ENCODE measurements at regions not wholly inside any gene's neighbourhood (a gene's known extent, or its start where the extent isn't known, plus 50 kb on each side); places are given as distances from the start of the nearest gene placed in this dataset.

DNA sequence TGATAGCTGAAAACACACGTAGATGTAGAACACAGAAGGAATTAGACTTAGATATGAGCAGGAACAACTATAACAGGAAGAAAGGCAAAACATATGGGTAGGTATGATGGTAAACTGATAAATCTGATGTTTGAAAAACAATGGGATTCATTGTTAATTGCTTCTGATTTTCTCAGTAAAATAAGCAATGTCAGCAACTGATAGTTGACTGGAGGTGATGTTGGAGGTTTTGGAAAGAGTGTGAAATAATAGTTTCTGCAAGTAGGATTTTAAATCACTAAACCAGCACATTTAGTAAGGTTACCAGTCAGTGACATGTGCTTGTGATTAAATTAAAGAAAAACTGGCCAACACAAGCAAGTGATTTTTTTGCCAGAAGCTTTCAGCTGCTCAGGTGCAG lies 123.0 kb upstream of the CPNE8 start:
- no peak overlapping the region for H3K27ac ChIP-seq
- TF ChIP-seq, protein P1, sequence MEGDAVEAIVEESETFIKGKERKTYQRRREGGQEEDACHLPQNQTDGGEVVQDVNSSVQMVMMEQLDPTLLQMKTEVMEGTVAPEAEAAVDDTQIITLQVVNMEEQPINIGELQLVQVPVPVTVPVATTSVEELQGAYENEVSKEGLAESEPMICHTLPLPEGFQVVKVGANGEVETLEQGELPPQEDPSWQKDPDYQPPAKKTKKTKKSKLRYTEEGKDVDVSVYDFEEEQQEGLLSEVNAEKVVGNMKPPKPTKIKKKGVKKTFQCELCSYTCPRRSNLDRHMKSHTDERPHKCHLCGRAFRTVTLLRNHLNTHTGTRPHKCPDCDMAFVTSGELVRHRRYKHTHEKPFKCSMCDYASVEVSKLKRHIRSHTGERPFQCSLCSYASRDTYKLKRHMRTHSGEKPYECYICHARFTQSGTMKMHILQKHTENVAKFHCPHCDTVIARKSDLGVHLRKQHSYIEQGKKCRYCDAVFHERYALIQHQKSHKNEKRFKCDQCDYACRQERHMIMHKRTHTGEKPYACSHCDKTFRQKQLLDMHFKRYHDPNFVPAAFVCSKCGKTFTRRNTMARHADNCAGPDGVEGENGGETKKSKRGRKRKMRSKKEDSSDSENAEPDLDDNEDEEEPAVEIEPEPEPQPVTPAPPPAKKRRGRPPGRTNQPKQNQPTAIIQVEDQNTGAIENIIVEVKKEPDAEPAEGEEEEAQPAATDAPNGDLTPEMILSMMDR (conservative IDR thresholded peaks at IDR 0.05), result no peak

DNA sequence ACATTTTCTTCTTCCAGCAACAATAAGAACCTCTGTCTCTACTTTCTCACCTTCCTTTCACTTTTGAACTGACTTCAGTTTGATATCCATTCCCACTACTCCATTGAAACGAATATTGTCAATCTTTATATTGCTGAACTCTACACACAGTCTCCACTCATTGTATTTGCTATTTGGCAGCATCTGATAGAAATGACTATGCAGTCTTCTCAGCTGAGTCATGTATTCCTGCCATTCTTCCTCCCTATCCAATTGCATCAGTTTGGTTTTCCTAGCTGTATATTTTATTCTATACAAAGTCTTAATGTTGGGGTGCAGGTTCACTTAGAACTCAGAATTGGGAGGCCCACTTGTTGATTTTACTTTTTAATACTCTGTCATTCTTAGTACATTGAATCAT lies 107.5 kb upstream of the CPNE8 start:
- no peak overlapping the region for H3K27ac ChIP-seq
- TF ChIP-seq, protein P1 (conservative IDR thresholded peaks at IDR 0.05), result no peak

DNA sequence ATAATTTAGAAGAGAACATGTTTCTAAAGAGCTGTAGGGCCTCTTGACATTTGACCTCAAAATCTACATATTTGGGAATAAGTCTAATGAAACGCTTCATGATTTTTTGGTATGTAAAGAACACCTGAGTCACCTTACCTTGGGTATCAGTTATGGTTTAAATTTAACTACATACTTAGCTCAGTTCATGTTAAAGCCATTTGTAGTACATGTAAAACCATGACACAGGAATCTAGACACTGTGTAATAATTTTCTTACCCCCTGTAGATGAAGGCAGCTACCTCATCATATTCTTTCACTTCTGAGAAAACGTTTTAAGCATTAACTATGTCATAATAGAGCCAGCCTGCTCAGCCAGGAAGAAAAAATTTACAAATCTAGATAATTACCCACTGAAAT lies 105.8 kb upstream of the CPNE8 start:
- TF ChIP-seq, protein P1 (conservative IDR thresholded peaks at IDR 0.05), result no peak
- H3K27ac ChIP-seq, result no peak overlapping the region

- TF ChIP-seq, protein P1 (conservative IDR thresholded peaks at IDR 0.05), result no peak
These were observed 105.0 kb upstream of the CPNE8 start for GRCh38 chr12:39010406-39010805.

GRCh38 chr12:39007619-39008018 lies 102.2 kb upstream of the CPNE8 start:
- TF ChIP-seq, protein P1 (conservative IDR thresholded peaks at IDR 0.05), result no peak
- H3K27ac ChIP-seq, result no peak overlapping the region

More at GRCh38 chr12:39010406-39010805, 105.0 kb upstream of the CPNE8 start:
- H3K27ac ChIP-seq, result no peak overlapping the region

- no peak overlapping the region for H3K27ac ChIP-seq
- TF ChIP-seq, protein P1 (conservative IDR thresholded peaks at IDR 0.05), result no peak
These were observed 100.9 kb upstream of the CPNE8 start for GRCh38 chr12:39006286-39006685.

DNA sequence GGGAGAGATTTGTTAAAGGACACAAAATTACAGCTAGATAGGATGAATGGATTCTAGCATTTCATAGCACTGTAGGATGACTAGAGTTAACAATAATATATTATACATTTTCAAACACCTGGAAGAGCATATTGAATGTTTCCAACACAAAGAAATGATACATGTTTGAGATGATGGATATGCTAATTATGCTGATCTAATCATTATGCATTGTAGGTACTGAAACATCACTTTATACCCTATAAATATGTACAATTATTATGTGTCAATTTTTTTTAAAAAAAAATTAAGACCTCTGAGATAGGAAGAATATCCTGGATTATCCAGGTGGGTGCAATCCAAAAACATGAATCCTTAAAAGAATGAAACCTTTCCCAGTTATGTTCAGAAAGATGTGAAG lies 100.3 kb upstream of the CPNE8 start:
- H3K27ac ChIP-seq, result no peak overlapping the region
- TF ChIP-seq, protein P1 (conservative IDR thresholded peaks at IDR 0.05), result no peak
